ENCODE measurements at regions not wholly inside any gene's neighbourhood (a gene's known extent, or its start where the extent isn't known, plus 50 kb on each side); places are given as distances from the start of the nearest gene placed in this dataset.

GRCh38 chr1:93815366-93816110, 63.5 kb downstream of the DNTTIP2 start:
- DNase-seq (ENCODE audit: low read depth in 4 of 4, low spot score in 3 of 4), result no peak

GRCh38 chr1:93814795-93815340, 64.1 kb downstream of the DNTTIP2 start:
- no peak for DNase-seq (ENCODE audit: low read depth in 4 of 4, low spot score in 3 of 4)

GRCh38 chr1:93814059-93814794, 64.8 kb downstream of the DNTTIP2 start:
- peak in 3 of 4 donors; percentile 57 to 66 (median 59) for DNase-seq (ENCODE audit: low read depth in 4 of 4, low spot score in 3 of 4)

- no peak for DNase-seq (ENCODE audit: low read depth in 4 of 4, low spot score in 3 of 4)
These were observed 65.9 kb downstream of the DNTTIP2 start for GRCh38 chr1:93813076-93813475.

- DNase-seq (ENCODE audit: low read depth in 4 of 4, low spot score in 3 of 4), result peak in 1 of 4 donors; percentile 20
These were observed 67.5 kb downstream of the DNTTIP2 start for GRCh38 chr1:93811326-93812065.

GRCh38 chr1:93810316-93810715, 68.7 kb downstream of the DNTTIP2 start:
- DNase-seq (ENCODE audit: low read depth in 4 of 4, low spot score in 3 of 4), result no peak

GRCh38 chr1:93808871-93809270, 70.1 kb downstream of the DNTTIP2 start:
- no peak for DNase-seq (ENCODE audit: low read depth in 4 of 4, low spot score in 3 of 4)

GRCh38 chr1:93807311-93807930, 71.6 kb downstream of the DNTTIP2 start:
- no peak for DNase-seq (ENCODE audit: low read depth in 4 of 4, low spot score in 3 of 4)

GRCh38 chr1:93805027-93805610, 73.9 kb downstream of the DNTTIP2 start:
- no peak for DNase-seq (ENCODE audit: low read depth in 4 of 4, low spot score in 3 of 4)

- DNase-seq (ENCODE audit: low read depth in 4 of 4, low spot score in 3 of 4), result no peak
These were observed 74.6 kb downstream of the DNTTIP2 start for GRCh38 chr1:93804412-93804811.

- no peak for DNase-seq (ENCODE audit: low read depth in 4 of 4, low spot score in 3 of 4)
These were observed 77.5 kb downstream of the DNTTIP2 start for GRCh38 chr1:93801471-93801870.

- no peak for DNase-seq (ENCODE audit: low read depth in 4 of 4, low spot score in 3 of 4)
These were observed 78.2 kb downstream of the DNTTIP2 start for GRCh38 chr1:93800856-93801255.

GRCh38 chr1:93798291-93798690, 80.7 kb downstream of the DNTTIP2 start:
- DNase-seq (ENCODE audit: low read depth in 4 of 4, low spot score in 3 of 4), result no peak

- no peak for DNase-seq (ENCODE audit: low read depth in 4 of 4, low spot score in 3 of 4)
These were observed 94.5 kb downstream of the DNTTIP2 start for GRCh38 chr1:93784538-93784937.

- DNase-seq (ENCODE audit: low read depth in 4 of 4, low spot score in 3 of 4), result no peak
These were observed 95.1 kb downstream of the DNTTIP2 start for GRCh38 chr1:93783876-93784275.

GRCh38 chr1:93779540-93780165, 98.0 kb upstream of the BCAR3 start:
- no peak for DNase-seq (ENCODE audit: low read depth in 4 of 4, low spot score in 3 of 4)

- DNase-seq (ENCODE audit: low read depth in 4 of 4, low spot score in 3 of 4), result no peak
These were observed 96.8 kb upstream of the BCAR3 start for GRCh38 chr1:93778457-93778856.

- DNase-seq (ENCODE audit: low read depth in 4 of 4, low spot score in 3 of 4), result no peak
These were observed 95.6 kb upstream of the BCAR3 start for GRCh38 chr1:93777255-93777654.

- DNase-seq (ENCODE audit: low read depth in 4 of 4, low spot score in 3 of 4), result no peak
These were observed 95.1 kb upstream of the BCAR3 start for GRCh38 chr1:93776728-93777127.

GRCh38 chr1:93775224-93775623, 93.6 kb upstream of the BCAR3 start:
- DNase-seq (ENCODE audit: low read depth in 4 of 4, low spot score in 3 of 4), result no peak

Measured in right renal pelvis (tissue), 4 donors.